HepG2 (cell line): ENCODE measurements at regions not wholly inside any gene's neighbourhood (a gene's known extent, or its start where the extent isn't known, plus 50 kb on each side); places are given as distances from the start of the nearest gene placed in this dataset.

ENCODE experiments used
- ADNP ChIP-seq: sonication (generic); formaldehyde crosslinking; IDR thresholded peaks from 2 replicates; pipeline ENCODE4 v1.4.0; 2020; ENCODE audit warnings: missing genetic modification reagents
- CTCF ChIP-seq: sonication (generic); formaldehyde crosslinking; IDR thresholded peaks from 2 replicates; pipeline ENCODE4 v1.5.0; 2020; ENCODE audit warnings: mild to moderate bottlenecking, missing genetic modification reagents, moderate library complexity
- DNMT1 ChIP-seq: sonication (generic); formaldehyde crosslinking; IDR thresholded peaks from 2 replicates; pipeline ENCODE4 v1.5.1; 2020; ENCODE audit warnings: mild to moderate bottlenecking, missing genetic modification reagents
- EZH2 ChIP-seq: conservative IDR thresholded peaks from 2 replicates; pipeline ENCODE4 v1.6.1; 2012; ENCODE audit warnings: mild to moderate bottlenecking, low read depth, low read length, moderate library complexity
- HOXD1 ChIP-seq: sonication (generic); formaldehyde crosslinking; IDR thresholded peaks from 2 replicates; pipeline ENCODE4 v1.5.0; 2020; ENCODE audit warnings: missing genetic modification reagents
- JUND ChIP-seq: sonication (generic); formaldehyde crosslinking; IDR thresholded peaks from 2 replicates; pipeline ENCODE4 v1.8.0; 2022; ENCODE audit warnings: mild to moderate bottlenecking, missing genetic modification reagents
- KDM5B ChIP-seq: sonication (generic); formaldehyde crosslinking; IDR thresholded peaks from 2 replicates; pipeline ENCODE4 v1.4.0; 2020; ENCODE audit warnings: missing genetic modification reagents, mild to moderate bottlenecking, borderline replicate concordance
- MAFF ChIP-seq: IDR thresholded peaks from 2 replicates; pipeline ENCODE4 v1.6.1; 2011; ENCODE audit warnings: low read depth, low read length, improper control_type of control experiment
- PBX2 ChIP-seq: IDR thresholded peaks from 2 replicates; pipeline ENCODE4 v1.6.1; 2016; ENCODE audit warnings: control low read depth
- SKI ChIP-seq: fragments of 450-650 bp; IDR thresholded peaks from one replicate; pipeline ENCODE4 v1.6.1; 2018; ENCODE audit warnings: mild to moderate bottlenecking; ENCODE audit not compliant: partially characterized antibody
- SMAD1 ChIP-seq: sonication (generic); formaldehyde crosslinking; IDR thresholded peaks from 2 replicates; pipeline ENCODE4 v1.4.0; 2020; ENCODE audit warnings: missing genetic modification reagents, low read depth, mild to moderate bottlenecking, borderline replicate concordance
- STAT5B ChIP-seq: sonication (generic); formaldehyde crosslinking; IDR thresholded peaks from 2 replicates; pipeline ENCODE4 v1.4.0; 2020; ENCODE audit warnings: missing genetic modification reagents
- SUZ12 ChIP-seq: fragments of 150-350 bp; IDR thresholded peaks from 2 replicates; pipeline ENCODE4 v1.6.1; 2014; ENCODE audit warnings: low read depth, low read length
- ZNF749 ChIP-seq: sonication (generic); formaldehyde crosslinking; IDR thresholded peaks from 2 replicates; pipeline ENCODE4 v1.8.0; 2022; ENCODE audit warnings: mild to moderate bottlenecking, missing genetic modification reagents, moderate library complexity, borderline replicate concordance

- no peak for TF ChIP-seq EZH2
- TF ChIP-seq ADNP (CRISPR knock-in tag): no peak
- TF ChIP-seq SUZ12: no peak
- TF ChIP-seq SKI: no peak
- TF ChIP-seq CTCF: no peak
- TF ChIP-seq KDM5B (CRISPR knock-in tag): no peak
- no peak for TF ChIP-seq PBX2
- no peak for TF ChIP-seq HOXD1
- TF ChIP-seq DNMT1 (CRISPR knock-in tag): no peak
- no peak for TF ChIP-seq MAFF
- TF ChIP-seq SMAD1: no peak
- no peak for TF ChIP-seq STAT5B (CRISPR knock-in tag)
- TF ChIP-seq ZNF749 (CRISPR knock-in tag): no peak
- TF ChIP-seq JUND (CRISPR knock-in tag): no peak
These were observed 63.3 kb downstream of the HAPSTR1 start for GRCh38 chr16:9154567-9155410.
